ENCODE measurements at regions not wholly inside any gene's neighbourhood (a gene's known extent, or its start where the extent isn't known, plus 50 kb on each side); places are given as distances from the start of the nearest gene placed in this dataset.

DNA sequence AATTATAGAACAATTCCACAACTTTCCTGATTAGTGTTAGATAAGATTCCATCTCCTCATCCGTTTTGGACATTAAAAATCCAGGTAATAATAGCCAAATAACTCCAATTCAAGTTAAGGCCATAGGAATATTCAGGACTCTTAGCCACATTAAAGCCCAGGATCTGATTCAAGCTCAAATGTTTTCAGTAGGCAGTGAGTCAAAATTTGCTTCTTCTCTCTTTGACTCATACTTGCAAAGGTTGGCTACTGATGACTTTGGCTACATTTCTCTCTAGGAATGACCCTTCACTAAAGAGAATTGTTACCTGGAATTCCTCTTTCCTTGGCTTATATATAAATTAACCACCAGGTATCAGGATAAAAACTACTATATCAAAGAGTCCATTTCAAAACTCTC lies 354.9 kb upstream of the HS3ST1 start:
- TF ChIP-seq CTCF (IDR thresholded peaks at IDR 0.05) (no peak), NFATC4 (CRISPR knock-in tag; IDR thresholded peaks at IDR 0.05) (no peak), ELF4 (CRISPR knock-in tag; IDR thresholded peaks at IDR 0.05; ENCODE audit: low read depth) (no peak), SP1 (CRISPR knock-in tag; conservative IDR thresholded peaks at IDR 0.05) (no peak), CREB1 (CRISPR knock-in tag; IDR thresholded peaks at IDR 0.05) (no peak), JAZF1 (CRISPR knock-in tag; IDR thresholded peaks at IDR 0.05) (no peak), PRRX2 (CRISPR knock-in tag; IDR thresholded peaks at IDR 0.05) (no peak), RELA (CRISPR knock-in tag; IDR thresholded peaks at IDR 0.05; ENCODE audit: borderline replicate concordance) (no peak)
- TF ChIP-seq, protein P1, sequence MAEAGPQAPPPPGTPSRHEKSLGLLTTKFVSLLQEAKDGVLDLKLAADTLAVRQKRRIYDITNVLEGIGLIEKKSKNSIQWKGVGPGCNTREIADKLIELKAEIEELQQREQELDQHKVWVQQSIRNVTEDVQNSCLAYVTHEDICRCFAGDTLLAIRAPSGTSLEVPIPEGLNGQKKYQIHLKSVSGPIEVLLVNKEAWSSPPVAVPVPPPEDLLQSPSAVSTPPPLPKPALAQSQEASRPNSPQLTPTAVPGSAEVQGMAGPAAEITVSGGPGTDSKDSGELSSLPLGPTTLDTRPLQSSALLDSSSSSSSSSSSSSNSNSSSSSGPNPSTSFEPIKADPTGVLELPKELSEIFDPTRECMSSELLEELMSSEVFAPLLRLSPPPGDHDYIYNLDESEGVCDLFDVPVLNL (CRISPR knock-in tag; IDR thresholded peaks at IDR 0.05; ENCODE audit: borderline replicate concordance, low read depth), result no peak
- TF ChIP-seq, protein P2, sequence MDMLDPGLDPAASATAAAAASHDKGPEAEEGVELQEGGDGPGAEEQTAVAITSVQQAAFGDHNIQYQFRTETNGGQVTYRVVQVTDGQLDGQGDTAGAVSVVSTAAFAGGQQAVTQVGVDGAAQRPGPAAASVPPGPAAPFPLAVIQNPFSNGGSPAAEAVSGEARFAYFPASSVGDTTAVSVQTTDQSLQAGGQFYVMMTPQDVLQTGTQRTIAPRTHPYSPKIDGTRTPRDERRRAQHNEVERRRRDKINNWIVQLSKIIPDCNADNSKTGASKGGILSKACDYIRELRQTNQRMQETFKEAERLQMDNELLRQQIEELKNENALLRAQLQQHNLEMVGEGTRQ (CRISPR knock-in tag; IDR thresholded peaks at IDR 0.05), result no peak
